ENCODE measurements at regions not wholly inside any gene's neighbourhood (a gene's known extent, or its start where the extent isn't known, plus 50 kb on each side); places are given as distances from the start of the nearest gene placed in this dataset.

GRCh38 chr13:44274771-44275205, 98.8 kb upstream of the SERP2 start:
- no peaks in the 10 kb centered on the region for H3K9me2 ChIP-seq (replicated peaks; ENCODE audit: low read depth, low read length)
- no peaks in the 10 kb centered on the region for H3K36me3 ChIP-seq (ENCODE audit: insufficient read depth, low read length)
- peak overlapping the region; percentile 88 for H2AFZ ChIP-seq (ENCODE audit: low read length)
- TF ChIP-seq CTCF (conservative IDR thresholded peaks at IDR 0.05; ENCODE audit: low read length), result no peak
- no peak for TF ChIP-seq EZH2phosphoT487 (IDR thresholded peaks at IDR 0.05; ENCODE audit: borderline replicate concordance)
- H3K79me2 ChIP-seq (ENCODE audit: insufficient read depth, low read length), result no peaks in the 10 kb centered on the region
- peak overlapping the region; percentile 94 for H3K4me2 ChIP-seq (ENCODE audit: low read depth, low read length, poor library complexity, severe bottlenecking)
- H3K4me3 ChIP-seq (ENCODE audit: low read length, poor library complexity, severe bottlenecking), result peak overlapping the region; percentile 75
- peaks cover 34% of the 10 kb centered on the region for H3K4me1 ChIP-seq (ENCODE audit: insufficient read depth, low read length, poor library complexity, severe bottlenecking)
- H3K9me3 ChIP-seq (ENCODE audit: insufficient read depth, low read depth, low read length), result no peaks in the 10 kb centered on the region
- H4K20me1 ChIP-seq (ENCODE audit: insufficient read depth, low read length, poor library complexity, severe bottlenecking), result no peaks in the 10 kb centered on the region
- H3K27me3 ChIP-seq (ENCODE audit: insufficient read depth, low read length, poor library complexity, severe bottlenecking), result no peaks in the 10 kb centered on the region
- peak overlapping the region; percentile 74 for H3K9ac ChIP-seq (ENCODE audit: low read depth, low read length, poor library complexity, severe bottlenecking)
- H3F3A ChIP-seq (ENCODE audit: low read depth), result no peaks in the 10 kb centered on the region

GRCh38 chr13:44275381-44275780, 98.2 kb upstream of the SERP2 start:
- peak overlapping the region; percentile 75 for H3K4me3 ChIP-seq (ENCODE audit: low read length, poor library complexity, severe bottlenecking)
- TF ChIP-seq EZH2phosphoT487 (IDR thresholded peaks at IDR 0.05; ENCODE audit: borderline replicate concordance), result no peak
- TF ChIP-seq CTCF (conservative IDR thresholded peaks at IDR 0.05; ENCODE audit: low read length), result no peak
- no peaks in the 10 kb centered on the region for H4K20me1 ChIP-seq (ENCODE audit: insufficient read depth, low read length, poor library complexity, severe bottlenecking)
- no peaks in the 10 kb centered on the region for H3K27me3 ChIP-seq (ENCODE audit: insufficient read depth, low read length, poor library complexity, severe bottlenecking)
- peak overlapping the region; percentile 74 for H3K9ac ChIP-seq (ENCODE audit: low read depth, low read length, poor library complexity, severe bottlenecking)
- H3K36me3 ChIP-seq (ENCODE audit: insufficient read depth, low read length), result no peaks in the 10 kb centered on the region
- peak overlapping the region; percentile 94 for H3K4me2 ChIP-seq (ENCODE audit: low read depth, low read length, poor library complexity, severe bottlenecking)
- H3F3A ChIP-seq (ENCODE audit: low read depth), result no peaks in the 10 kb centered on the region
- H2AFZ ChIP-seq (ENCODE audit: low read length), result peak overlapping the region; percentile 88
- H3K9me3 ChIP-seq (ENCODE audit: insufficient read depth, low read depth, low read length), result no peaks in the 10 kb centered on the region
- no peaks in the 10 kb centered on the region for H3K79me2 ChIP-seq (ENCODE audit: insufficient read depth, low read length)
- peaks cover 34% of the 10 kb centered on the region for H3K4me1 ChIP-seq (ENCODE audit: insufficient read depth, low read length, poor library complexity, severe bottlenecking)
- no peaks in the 10 kb centered on the region for H3K9me2 ChIP-seq (replicated peaks; ENCODE audit: low read depth, low read length)

GRCh38 chr13:44276061-44276460, 97.6 kb upstream of the SERP2 start:
- H2AFZ ChIP-seq (ENCODE audit: low read length), result peak overlapping the region; percentile 88
- peak overlapping the region; percentile 94 for H3K4me2 ChIP-seq (ENCODE audit: low read depth, low read length, poor library complexity, severe bottlenecking)
- TF ChIP-seq CTCF (conservative IDR thresholded peaks at IDR 0.05; ENCODE audit: low read length), result no peak
- no peak for TF ChIP-seq EZH2phosphoT487 (IDR thresholded peaks at IDR 0.05; ENCODE audit: borderline replicate concordance)
- H3F3A ChIP-seq (ENCODE audit: low read depth), result no peaks in the 10 kb centered on the region
- H3K27me3 ChIP-seq (ENCODE audit: insufficient read depth, low read length, poor library complexity, severe bottlenecking), result no peaks in the 10 kb centered on the region
- no peak overlapping the region for H3K4me3 ChIP-seq (ENCODE audit: low read length, poor library complexity, severe bottlenecking)
- H4K20me1 ChIP-seq (ENCODE audit: insufficient read depth, low read length, poor library complexity, severe bottlenecking), result no peaks in the 10 kb centered on the region
- no peaks in the 10 kb centered on the region for H3K9me3 ChIP-seq (ENCODE audit: insufficient read depth, low read depth, low read length)
- H3K79me2 ChIP-seq (ENCODE audit: insufficient read depth, low read length), result no peaks in the 10 kb centered on the region
- no peaks in the 10 kb centered on the region for H3K9me2 ChIP-seq (replicated peaks; ENCODE audit: low read depth, low read length)
- H3K36me3 ChIP-seq (ENCODE audit: insufficient read depth, low read length), result no peaks in the 10 kb centered on the region
- no peak overlapping the region for H3K9ac ChIP-seq (ENCODE audit: low read depth, low read length, poor library complexity, severe bottlenecking)
- H3K4me1 ChIP-seq (ENCODE audit: insufficient read depth, low read length, poor library complexity, severe bottlenecking), result peaks cover 34% of the 10 kb centered on the region
